Stimulated activated CD8-positive, alpha-beta memory T cell treated with anti-CD3 and anti-CD28 coated beads, Interleukin-2, amount 100 ng/mL, for 48 hours (primary cell): ENCODE measurements at regions not wholly inside any gene's neighbourhood (a gene's known extent, or its start where the extent isn't known, plus 50 kb on each side); places are given as distances from the start of the nearest gene placed in this dataset.

Experiments
- DNase-seq, 2 donors: peaks; one replicate each; pipeline ENCODE4 v3.0.0-alpha.2; 2020; ENCODE audit warnings: low read depth in 2 of 2

GRCh38 chr7:32264702-32265284 is 194.6 kb upstream of the PDE1C start:
- no peak for DNase-seq

GRCh38 chr7:32263611-32264010 is 193.4 kb upstream of the PDE1C start:
- no peak for DNase-seq

GRCh38 chr7:32262315-32262714 is 192.1 kb upstream of the PDE1C start:
- DNase-seq: no peak

GRCh38 chr7:32259931-32260596 is 189.9 kb upstream of the PDE1C start:
- no peak for DNase-seq

GRCh38 chr7:32258265-32258664 is 188.1 kb upstream of the PDE1C start:
- DNase-seq: no peak

GRCh38 chr7:32257621-32258020 is 187.4 kb upstream of the PDE1C start:
- DNase-seq: no peak

- DNase-seq: no peak
Measured at GRCh38 chr7:32256811-32257210, 186.6 kb upstream of the PDE1C start.

GRCh38 chr7:32256376-32256775 is 186.2 kb upstream of the PDE1C start:
- DNase-seq: no peak

- DNase-seq: no peak
Measured at GRCh38 chr7:32255036-32255435, 184.8 kb upstream of the PDE1C start.

GRCh38 chr7:32253299-32253698 is 183.1 kb upstream of the PDE1C start:
- DNase-seq: no peak

- DNase-seq: no peak
Measured at GRCh38 chr7:32251659-32252058, 181.5 kb upstream of the PDE1C start.

- DNase-seq: no peak
Measured at GRCh38 chr7:32250471-32251260, 180.5 kb upstream of the PDE1C start.

- no peak for DNase-seq
Measured at GRCh38 chr7:32250003-32250402, 179.8 kb upstream of the PDE1C start.

GRCh38 chr7:32248522-32248921 is 178.3 kb upstream of the PDE1C start:
- no peak for DNase-seq

- DNase-seq: no peak
Measured at GRCh38 chr7:32244806-32245345, 174.7 kb upstream of the PDE1C start.

- DNase-seq: no peak
Measured at GRCh38 chr7:32243687-32244290, 173.6 kb upstream of the PDE1C start.

- DNase-seq: no peak
Measured at GRCh38 chr7:32242436-32242835, 172.2 kb upstream of the PDE1C start.

GRCh38 chr7:32241636-32242035 is 171.4 kb upstream of the PDE1C start:
- no peak for DNase-seq

- no peak for DNase-seq
Measured at GRCh38 chr7:32239764-32240163, 169.6 kb upstream of the PDE1C start.

- no peak for DNase-seq
Measured at GRCh38 chr7:32228601-32229000, 158.4 kb upstream of the PDE1C start.

- DNase-seq: no peak
Measured at GRCh38 chr7:32227746-32228145, 157.5 kb upstream of the PDE1C start.

- no peak for DNase-seq
Measured at GRCh38 chr7:32224276-32224675, 154.1 kb upstream of the PDE1C start.
